Myocyte (in vitro differentiated cells): ENCODE measurements at regions not wholly inside any gene's neighbourhood (a gene's known extent, or its start where the extent isn't known, plus 50 kb on each side); places are given as distances from the start of the nearest gene placed in this dataset.
"Not testable (repeated sequence)": the region's sequence is repeated elsewhere in the genome, so short reads cannot be mapped to it uniquely, and the experiment has no call there.

Experiments used
- DNase-seq: peaks from one replicate; pipeline ENCODE4 v3.0.0-alpha.2; 2012; ENCODE audit warnings: low read depth

GRCh38 chr16:22651111-22651817, 140.6 kb downstream of the NPIPB5 start:
- not testable (repeated sequence) for DNase-seq

- DNase-seq: no peak
Measured at GRCh38 chr16:22652463-22652845, 141.8 kb downstream of the NPIPB5 start.

GRCh38 chr16:22653876-22654275, 143.2 kb downstream of the NPIPB5 start:
- DNase-seq: no peak

GRCh38 chr16:22656573-22656972, 145.9 kb downstream of the NPIPB5 start:
- not testable (repeated sequence) for DNase-seq

- DNase-seq: no peak
Measured at GRCh38 chr16:22659933-22660332, 149.2 kb downstream of the NPIPB5 start.

- DNase-seq: no peak
Measured at GRCh38 chr16:22660441-22661160, 149.9 kb downstream of the NPIPB5 start.

- DNase-seq: no peak
Measured at GRCh38 chr16:22661161-22661647, 150.5 kb downstream of the NPIPB5 start.

GRCh38 chr16:22662958-22663357, 151.0 kb upstream of the HS3ST2 start:
- not testable (repeated sequence) for DNase-seq

- DNase-seq: no peak
Measured at GRCh38 chr16:22663389-22664064, 150.4 kb upstream of the HS3ST2 start.

GRCh38 chr16:22664132-22664531, 149.8 kb upstream of the HS3ST2 start:
- DNase-seq: no peak

GRCh38 chr16:22664561-22664997, 149.4 kb upstream of the HS3ST2 start:
- DNase-seq: no peak

GRCh38 chr16:22665048-22665797, 148.7 kb upstream of the HS3ST2 start:
- no peak for DNase-seq

GRCh38 chr16:22665803-22666202, 148.2 kb upstream of the HS3ST2 start:
- no peak for DNase-seq

- no peak for DNase-seq
Measured at GRCh38 chr16:22668318-22668717, 145.6 kb upstream of the HS3ST2 start.

- no peak for DNase-seq
Measured at GRCh38 chr16:22670044-22670536, 143.9 kb upstream of the HS3ST2 start.

- DNase-seq: peak; percentile 86
Measured at GRCh38 chr16:22670551-22671041, 143.4 kb upstream of the HS3ST2 start.

- DNase-seq: no peak
Measured at GRCh38 chr16:22671301-22672076, 142.5 kb upstream of the HS3ST2 start.

GRCh38 chr16:22672830-22673210, 141.1 kb upstream of the HS3ST2 start:
- DNase-seq: peak; percentile 68

- peak; percentile 65 for DNase-seq
Measured at GRCh38 chr16:22673421-22673831, 140.5 kb upstream of the HS3ST2 start.

- no peak for DNase-seq
Measured at GRCh38 chr16:22674832-22675191, 139.2 kb upstream of the HS3ST2 start.
